Testis (tissue), 2 donors: ENCODE measurements at regions not wholly inside any gene's neighbourhood (a gene's known extent, or its start where the extent isn't known, plus 50 kb on each side); places are given as distances from the start of the nearest gene placed in this dataset.

Source experiments
- POLR2A ChIP-seq: fragments of 450-650 bp; IDR thresholded peaks from one replicate; pipeline ENCODE4 v1.6.1; 2017; ENCODE audit warnings: antibody characterized with exemption, mild to moderate bottlenecking, moderate library complexity
- TF ChIP-seq, protein P1 (sequence below), 3 experiments: fragments of 450-650 bp in 2 of 3; fragments of 200-600 bp in 1 of 3; sonication (generic) in 1 of 3; IDR thresholded peaks; one replicate each; pipeline ENCODE4 v1.5.1; 2016 to 2019; ENCODE audit warnings: antibody characterized with exemption in 3 of 3, mild to moderate bottlenecking in 2 of 3, moderate library complexity in 1 of 3

DNA sequence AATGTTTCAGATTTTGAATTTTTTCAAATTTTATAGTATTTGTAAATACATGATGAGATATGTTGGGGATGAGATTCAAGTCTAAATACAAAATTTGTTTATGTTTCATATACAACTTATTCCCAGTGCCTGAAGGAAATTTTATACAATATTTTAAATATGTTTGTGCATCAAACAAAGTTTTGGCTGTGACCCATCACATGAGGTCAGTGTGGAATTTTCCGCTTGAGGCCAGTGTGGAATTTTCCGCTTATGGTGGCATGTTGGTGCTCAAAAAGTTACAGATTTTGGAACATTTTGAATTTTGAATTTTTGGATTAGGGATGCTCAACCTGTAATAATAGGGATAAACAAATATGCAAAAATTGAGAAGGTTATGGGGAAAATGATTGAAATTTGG, 356.6 kb upstream of the JAG1 start:
- TF ChIP-seq, protein P1, sequence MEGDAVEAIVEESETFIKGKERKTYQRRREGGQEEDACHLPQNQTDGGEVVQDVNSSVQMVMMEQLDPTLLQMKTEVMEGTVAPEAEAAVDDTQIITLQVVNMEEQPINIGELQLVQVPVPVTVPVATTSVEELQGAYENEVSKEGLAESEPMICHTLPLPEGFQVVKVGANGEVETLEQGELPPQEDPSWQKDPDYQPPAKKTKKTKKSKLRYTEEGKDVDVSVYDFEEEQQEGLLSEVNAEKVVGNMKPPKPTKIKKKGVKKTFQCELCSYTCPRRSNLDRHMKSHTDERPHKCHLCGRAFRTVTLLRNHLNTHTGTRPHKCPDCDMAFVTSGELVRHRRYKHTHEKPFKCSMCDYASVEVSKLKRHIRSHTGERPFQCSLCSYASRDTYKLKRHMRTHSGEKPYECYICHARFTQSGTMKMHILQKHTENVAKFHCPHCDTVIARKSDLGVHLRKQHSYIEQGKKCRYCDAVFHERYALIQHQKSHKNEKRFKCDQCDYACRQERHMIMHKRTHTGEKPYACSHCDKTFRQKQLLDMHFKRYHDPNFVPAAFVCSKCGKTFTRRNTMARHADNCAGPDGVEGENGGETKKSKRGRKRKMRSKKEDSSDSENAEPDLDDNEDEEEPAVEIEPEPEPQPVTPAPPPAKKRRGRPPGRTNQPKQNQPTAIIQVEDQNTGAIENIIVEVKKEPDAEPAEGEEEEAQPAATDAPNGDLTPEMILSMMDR (IDR thresholded peaks at IDR 0.05): no peak
- TF ChIP-seq POLR2A: no peak
